Ishikawa (cell line): ENCODE measurements at regions not wholly inside any gene's neighbourhood (a gene's known extent, or its start where the extent isn't known, plus 50 kb on each side); places are given as distances from the start of the nearest gene placed in this dataset.

Experiments
- CEBPB ChIP-seq: IDR thresholded peaks from 2 replicates; pipeline ENCODE4 v1.6.1; 2012
- CREB1 ChIP-seq: IDR thresholded peaks from 2 replicates; pipeline ENCODE4 v1.6.1; 2012; ENCODE audit warnings: low read depth
- EP300 ChIP-seq: IDR thresholded peaks from 2 replicates; pipeline ENCODE4 v1.6.1; 2012; ENCODE audit warnings: borderline replicate concordance
- FOXM1 ChIP-seq: IDR thresholded peaks from 2 replicates; pipeline ENCODE4 v1.6.1; 2012; ENCODE audit warnings: low read depth, borderline replicate concordance
- RAD21 ChIP-seq: IDR thresholded peaks from 2 replicates; pipeline ENCODE4 v1.6.1; 2012; ENCODE audit warnings: low read depth
- TAF1 ChIP-seq: IDR thresholded peaks from 2 replicates; pipeline ENCODE4 v1.6.1; 2012; ENCODE audit warnings: low read depth, mild to moderate bottlenecking
- TCF12 ChIP-seq: IDR thresholded peaks from 2 replicates; pipeline ENCODE4 v1.6.1; 2012; ENCODE audit warnings: low read depth
- TEAD4 ChIP-seq: IDR thresholded peaks from 2 replicates; pipeline ENCODE4 v1.6.1; 2012
- YY1 ChIP-seq: IDR thresholded peaks from 2 replicates; pipeline ENCODE4 v1.6.1; 2012; ENCODE audit warnings: low read depth
- TF ChIP-seq, protein P1 (sequence below): IDR thresholded peaks from 2 replicates; pipeline ENCODE4 v1.6.1; 2012; ENCODE audit warnings: low read depth, mild to moderate bottlenecking
- TF ChIP-seq, protein P2 (sequence below): IDR thresholded peaks from 2 replicates; pipeline ENCODE4 v1.6.1; 2012
- TF ChIP-seq, protein P3 (sequence below): IDR thresholded peaks from 2 replicates; pipeline ENCODE4 v1.6.1; 2012

DNA sequence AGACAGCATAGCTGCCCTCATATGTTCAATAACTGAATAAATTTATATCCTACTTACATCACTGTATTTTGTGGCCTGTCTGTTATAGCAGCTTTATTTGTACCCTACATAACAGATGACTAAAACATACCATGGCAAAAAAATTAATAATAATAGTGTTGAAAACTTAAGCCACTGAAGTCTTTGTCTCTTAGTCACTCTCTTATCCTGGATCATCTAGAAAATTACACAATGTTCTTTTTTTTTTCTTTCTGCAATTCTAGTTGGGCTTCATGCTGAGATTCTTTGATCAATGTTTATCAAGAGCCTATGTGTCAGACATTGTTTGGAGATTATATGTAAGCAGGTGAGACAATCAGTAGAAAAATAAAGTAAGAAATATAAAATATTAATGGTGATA lies 519.3 kb upstream of the ARPP21 start:
- TF ChIP-seq CEBPB (no peak), YY1 (no peak), FOXM1 (no peak), RAD21 (no peak), TCF12 (no peak), CREB1 (no peak), TAF1 (no peak), EP300 (no peak), TEAD4 (no peak)
- TF ChIP-seq, protein P1, sequence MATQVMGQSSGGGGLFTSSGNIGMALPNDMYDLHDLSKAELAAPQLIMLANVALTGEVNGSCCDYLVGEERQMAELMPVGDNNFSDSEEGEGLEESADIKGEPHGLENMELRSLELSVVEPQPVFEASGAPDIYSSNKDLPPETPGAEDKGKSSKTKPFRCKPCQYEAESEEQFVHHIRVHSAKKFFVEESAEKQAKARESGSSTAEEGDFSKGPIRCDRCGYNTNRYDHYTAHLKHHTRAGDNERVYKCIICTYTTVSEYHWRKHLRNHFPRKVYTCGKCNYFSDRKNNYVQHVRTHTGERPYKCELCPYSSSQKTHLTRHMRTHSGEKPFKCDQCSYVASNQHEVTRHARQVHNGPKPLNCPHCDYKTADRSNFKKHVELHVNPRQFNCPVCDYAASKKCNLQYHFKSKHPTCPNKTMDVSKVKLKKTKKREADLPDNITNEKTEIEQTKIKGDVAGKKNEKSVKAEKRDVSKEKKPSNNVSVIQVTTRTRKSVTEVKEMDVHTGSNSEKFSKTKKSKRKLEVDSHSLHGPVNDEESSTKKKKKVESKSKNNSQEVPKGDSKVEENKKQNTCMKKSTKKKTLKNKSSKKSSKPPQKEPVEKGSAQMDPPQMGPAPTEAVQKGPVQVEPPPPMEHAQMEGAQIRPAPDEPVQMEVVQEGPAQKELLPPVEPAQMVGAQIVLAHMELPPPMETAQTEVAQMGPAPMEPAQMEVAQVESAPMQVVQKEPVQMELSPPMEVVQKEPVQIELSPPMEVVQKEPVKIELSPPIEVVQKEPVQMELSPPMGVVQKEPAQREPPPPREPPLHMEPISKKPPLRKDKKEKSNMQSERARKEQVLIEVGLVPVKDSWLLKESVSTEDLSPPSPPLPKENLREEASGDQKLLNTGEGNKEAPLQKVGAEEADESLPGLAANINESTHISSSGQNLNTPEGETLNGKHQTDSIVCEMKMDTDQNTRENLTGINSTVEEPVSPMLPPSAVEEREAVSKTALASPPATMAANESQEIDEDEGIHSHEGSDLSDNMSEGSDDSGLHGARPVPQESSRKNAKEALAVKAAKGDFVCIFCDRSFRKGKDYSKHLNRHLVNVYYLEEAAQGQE: no peak
- TF ChIP-seq, protein P2, sequence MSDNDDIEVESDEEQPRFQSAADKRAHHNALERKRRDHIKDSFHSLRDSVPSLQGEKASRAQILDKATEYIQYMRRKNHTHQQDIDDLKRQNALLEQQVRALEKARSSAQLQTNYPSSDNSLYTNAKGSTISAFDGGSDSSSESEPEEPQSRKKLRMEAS: no peak
- TF ChIP-seq, protein P3, sequence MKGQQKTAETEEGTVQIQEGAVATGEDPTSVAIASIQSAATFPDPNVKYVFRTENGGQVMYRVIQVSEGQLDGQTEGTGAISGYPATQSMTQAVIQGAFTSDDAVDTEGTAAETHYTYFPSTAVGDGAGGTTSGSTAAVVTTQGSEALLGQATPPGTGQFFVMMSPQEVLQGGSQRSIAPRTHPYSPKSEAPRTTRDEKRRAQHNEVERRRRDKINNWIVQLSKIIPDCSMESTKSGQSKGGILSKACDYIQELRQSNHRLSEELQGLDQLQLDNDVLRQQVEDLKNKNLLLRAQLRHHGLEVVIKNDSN: no peak
